Calu3 (cell line): ENCODE measurements at regions not wholly inside any gene's neighbourhood (a gene's known extent, or its start where the extent isn't known, plus 50 kb on each side); places are given as distances from the start of the nearest gene placed in this dataset.

ENCODE experiments used
- BruUV-seq: library from RNA; stranded (reverse); fragments of 400-500 nt; replicated peaks from 2 replicates; lab custom pipeline; 2021; lab: Mats Ljungman, UMichigan
- CTCF ChIA-PET: fragments of 300-600 bp; sonication (Branson Sonifier 250); formaldehyde crosslinking; loops from one replicate; lab custom pipeline; 2022; ENCODE audit warnings: antibody characterized with exemption; lab: Charles Lee
- DNase-seq: peaks from one replicate; pipeline ENCODE4 v3.0.0; 2022
- H3K27ac Mint-ChIP-seq: one replicate; pipeline ENCODE4 v1.8.0; 2022; ENCODE audit warnings: mixed read lengths; ENCODE audit not compliant: unreplicated experiment
- H3K27me3 Mint-ChIP-seq: one replicate; pipeline ENCODE4 v1.8.0; 2022; ENCODE audit warnings: mixed read lengths; ENCODE audit not compliant: unreplicated experiment
- H3K36me3 Mint-ChIP-seq: one replicate; pipeline ENCODE4 v1.8.0; 2022; ENCODE audit warnings: mild to moderate bottlenecking, moderate library complexity, mixed read lengths; ENCODE audit not compliant: insufficient read depth, unreplicated experiment
- H3K4me1 Mint-ChIP-seq: one replicate; pipeline ENCODE4 v1.8.0; 2022; ENCODE audit warnings: mild to moderate bottlenecking, low read depth, mixed read lengths; ENCODE audit not compliant: unreplicated experiment
- H3K4me3 Mint-ChIP-seq: one replicate; pipeline ENCODE4 v1.8.0; 2022; ENCODE audit warnings: mild to moderate bottlenecking, low read depth, moderate library complexity, mixed read lengths; ENCODE audit not compliant: unreplicated experiment
- H3K9me3 Mint-ChIP-seq: one replicate; pipeline ENCODE4 v1.8.0; 2022; ENCODE audit warnings: low read depth, mixed read lengths; ENCODE audit not compliant: unreplicated experiment
- intact Hi-C: fragments of 100-400 bp; cut with micrococcal nuclease; formaldehyde crosslinking; loops from one replicate; pipeline ENCODE4 v1.10.0; 2022; ENCODE audit not compliant: unreplicated experiment
- TF ChIP-seq, protein P1 (sequence below): fragments of 200-600 bp; IDR thresholded peaks from one replicate; pipeline ENCODE4 v1.8.0; 2022; ENCODE audit warnings: antibody characterized with exemption; ENCODE audit not compliant: unreplicated experiment

DNA sequence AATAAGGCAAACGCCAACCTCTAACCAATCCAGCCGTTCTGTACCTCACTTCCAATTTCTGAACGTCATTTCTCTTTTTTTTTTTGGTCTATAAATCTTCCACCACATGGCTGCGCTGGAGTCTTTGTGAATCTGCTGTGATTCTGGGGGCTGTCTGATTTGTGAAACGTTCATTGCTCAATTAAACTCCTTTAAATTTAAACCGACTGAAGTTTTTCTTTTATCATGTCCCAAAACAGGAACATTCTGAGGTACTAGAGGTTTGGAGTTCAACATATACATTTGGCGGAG, 65.5 kb upstream of the BACH1 start:
- Mint-ChIP-seq H3K36me3 (no peaks in the 10 kb centered on the region), H3K4me3 (no peak overlapping the region), H3K27me3 (no peaks in the 10 kb centered on the region), H3K4me1 (peaks cover 17% of the 10 kb centered on the region), H3K9me3 (no peaks in the 10 kb centered on the region), H3K27ac (no peak overlapping the region)
- CTCF ChIA-PET, result no interaction called here
- intact Hi-C loops, result no loop called here
- DNase-seq, result no peak
- TF ChIP-seq, protein P1, sequence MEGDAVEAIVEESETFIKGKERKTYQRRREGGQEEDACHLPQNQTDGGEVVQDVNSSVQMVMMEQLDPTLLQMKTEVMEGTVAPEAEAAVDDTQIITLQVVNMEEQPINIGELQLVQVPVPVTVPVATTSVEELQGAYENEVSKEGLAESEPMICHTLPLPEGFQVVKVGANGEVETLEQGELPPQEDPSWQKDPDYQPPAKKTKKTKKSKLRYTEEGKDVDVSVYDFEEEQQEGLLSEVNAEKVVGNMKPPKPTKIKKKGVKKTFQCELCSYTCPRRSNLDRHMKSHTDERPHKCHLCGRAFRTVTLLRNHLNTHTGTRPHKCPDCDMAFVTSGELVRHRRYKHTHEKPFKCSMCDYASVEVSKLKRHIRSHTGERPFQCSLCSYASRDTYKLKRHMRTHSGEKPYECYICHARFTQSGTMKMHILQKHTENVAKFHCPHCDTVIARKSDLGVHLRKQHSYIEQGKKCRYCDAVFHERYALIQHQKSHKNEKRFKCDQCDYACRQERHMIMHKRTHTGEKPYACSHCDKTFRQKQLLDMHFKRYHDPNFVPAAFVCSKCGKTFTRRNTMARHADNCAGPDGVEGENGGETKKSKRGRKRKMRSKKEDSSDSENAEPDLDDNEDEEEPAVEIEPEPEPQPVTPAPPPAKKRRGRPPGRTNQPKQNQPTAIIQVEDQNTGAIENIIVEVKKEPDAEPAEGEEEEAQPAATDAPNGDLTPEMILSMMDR, result no peak
- BruUV-seq, result no TSS peak

GRCh38 chr21:29233611-29234540, 64.8 kb upstream of the BACH1 start:
- H3K27me3 Mint-ChIP-seq, result no peaks in the 10 kb centered on the region
- no peaks in the 10 kb centered on the region for H3K9me3 Mint-ChIP-seq
- no peak for DNase-seq
- no peak overlapping the region for H3K4me3 Mint-ChIP-seq
- CTCF ChIA-PET, result no interaction called here
- intact Hi-C loops, result no loop called here
- H3K36me3 Mint-ChIP-seq, result no peaks in the 10 kb centered on the region
- peaks cover 17% of the 10 kb centered on the region for H3K4me1 Mint-ChIP-seq
- TF ChIP-seq, protein P1, result no peak
- no TSS peak for BruUV-seq
- no peak overlapping the region for H3K27ac Mint-ChIP-seq

GRCh38 chr21:29235714-29236197, 63.0 kb upstream of the BACH1 start:
- peaks cover 15% of the 10 kb centered on the region for H3K4me1 Mint-ChIP-seq
- TF ChIP-seq, protein P1, result no peak
- no peaks in the 10 kb centered on the region for H3K9me3 Mint-ChIP-seq
- no peaks in the 10 kb centered on the region for H3K36me3 Mint-ChIP-seq
- no TSS peak for BruUV-seq
- H3K27ac Mint-ChIP-seq, result no peak overlapping the region
- intact Hi-C loops, result no loop called here
- DNase-seq, result no peak
- CTCF ChIA-PET, result no interaction called here
- no peaks in the 10 kb centered on the region for H3K27me3 Mint-ChIP-seq
- no peak overlapping the region for H3K4me3 Mint-ChIP-seq

- Mint-ChIP-seq H3K36me3 (no peaks in the 10 kb centered on the region), H3K9me3 (no peaks in the 10 kb centered on the region), H3K27ac (no peak overlapping the region), H3K4me3 (no peak overlapping the region), H3K4me1 (peaks cover 10% of the 10 kb centered on the region), H3K27me3 (no peaks in the 10 kb centered on the region)
- BruUV-seq, result no TSS peak
- CTCF ChIA-PET, result no interaction called here
- DNase-seq, result no peak
- intact Hi-C loops, result no loop called here
- TF ChIP-seq, protein P1, result no peak
These were observed 62.5 kb upstream of the BACH1 start for GRCh38 chr21:29236201-29236600.
